Suprapubic skin (tissue), 4 donors: ENCODE measurements at regions not wholly inside any gene's neighbourhood (a gene's known extent, or its start where the extent isn't known, plus 50 kb on each side); places are given as distances from the start of the nearest gene placed in this dataset.

ENCODE experiments used
- DNase-seq, 2 donors: peaks; one replicate each; pipeline ENCODE4 v3.0.0-alpha.2; 2019; ENCODE audit warnings: low spot score in 2 of 2
- H3K27ac ChIP-seq: fragments of 200-600 bp; sonication (generic); one replicate; pipeline ENCODE4 v1.5.1; 2019
- H3K27me3 ChIP-seq: fragments of 200-600 bp; sonication (generic); one replicate; pipeline ENCODE4 v1.5.1; 2019
- H3K36me3 ChIP-seq: fragments of 200-600 bp; sonication (generic); one replicate; pipeline ENCODE4 v1.5.1; 2019
- H3K4me1 ChIP-seq: fragments of 200-600 bp; sonication (generic); one replicate; pipeline ENCODE4 v1.5.1; 2019
- H3K4me3 ChIP-seq: fragments of 200-600 bp; sonication (generic); one replicate; pipeline ENCODE4 v1.5.1; 2019; ENCODE audit warnings: mild to moderate bottlenecking
- H3K9me3 ChIP-seq: fragments of 200-600 bp; sonication (generic); one replicate; pipeline ENCODE4 v1.5.1; 2019
- EP300 ChIP-seq: sonication (generic); formaldehyde crosslinking; IDR thresholded peaks from one replicate; pipeline ENCODE4 v1.6.1; 2017; ENCODE audit warnings: antibody characterized with exemption
- POLR2A ChIP-seq, 2 donors: fragments of 450-650 bp; IDR thresholded peaks; one replicate each; pipeline ENCODE4 v1.6.1; 2017; ENCODE audit warnings: antibody characterized with exemption in 2 of 2, mild to moderate bottlenecking in 2 of 2, moderate library complexity in 2 of 2
- POLR2AphosphoS5 ChIP-seq, 3 donors: sonication (generic); formaldehyde crosslinking; IDR thresholded peaks; one replicate each; pipeline ENCODE4 v1.6.1; 2017; ENCODE audit warnings: antibody characterized with exemption in 3 of 3
- WGBS: methylation state at CpG from one replicate; pipeline ENCODE4 v1.1.5; 2018; 5-methylcytosine and 5-hydroxymethylcytosine counted together
- TF ChIP-seq, protein P1 (sequence below), 2 donors: fragments of 200-600 bp in 1 of 2; fragments of 450-650 bp in 1 of 2; sonication (generic) in 1 of 2; IDR thresholded peaks; one replicate each; pipeline ENCODE4 v1.5.1; 2016 to 2019; ENCODE audit warnings: antibody characterized with exemption in 2 of 2, mild to moderate bottlenecking in 1 of 2, moderate library complexity in 1 of 2

DNA sequence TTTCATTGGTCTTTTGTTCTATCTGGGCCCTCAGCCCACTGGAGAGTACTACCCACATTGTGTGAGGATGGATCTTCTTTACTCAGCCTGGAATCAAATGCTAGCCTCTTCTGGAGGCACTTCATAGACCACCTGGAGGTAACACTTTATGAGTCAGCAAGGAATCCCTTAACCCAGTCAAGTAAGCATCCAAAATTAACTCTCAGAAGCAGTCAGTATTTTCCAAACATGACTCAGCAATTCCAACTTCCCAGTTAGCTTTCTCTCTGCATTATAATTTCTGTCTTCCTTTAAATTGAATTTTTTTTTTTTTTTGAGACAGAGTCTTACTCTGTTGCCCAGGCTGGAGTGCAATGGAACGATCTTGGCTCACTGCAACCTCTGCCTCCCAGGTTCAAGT lies 142.7 kb downstream of the ACKR3 start:
- Histone ChIP-seq H3K27me3 (no peaks in the 10 kb centered on the region), H3K4me3 (no peak overlapping the region), H3K36me3 (no peaks in the 10 kb centered on the region), H3K9me3 (no peaks in the 10 kb centered on the region), H3K27ac (no peak overlapping the region), H3K4me1 (peaks cover 37% of the 10 kb centered on the region)
- 73% methylated on average over 1 of the region's 1 CpG for WGBS
- DNase-seq, result no peak
- TF ChIP-seq, protein P1, sequence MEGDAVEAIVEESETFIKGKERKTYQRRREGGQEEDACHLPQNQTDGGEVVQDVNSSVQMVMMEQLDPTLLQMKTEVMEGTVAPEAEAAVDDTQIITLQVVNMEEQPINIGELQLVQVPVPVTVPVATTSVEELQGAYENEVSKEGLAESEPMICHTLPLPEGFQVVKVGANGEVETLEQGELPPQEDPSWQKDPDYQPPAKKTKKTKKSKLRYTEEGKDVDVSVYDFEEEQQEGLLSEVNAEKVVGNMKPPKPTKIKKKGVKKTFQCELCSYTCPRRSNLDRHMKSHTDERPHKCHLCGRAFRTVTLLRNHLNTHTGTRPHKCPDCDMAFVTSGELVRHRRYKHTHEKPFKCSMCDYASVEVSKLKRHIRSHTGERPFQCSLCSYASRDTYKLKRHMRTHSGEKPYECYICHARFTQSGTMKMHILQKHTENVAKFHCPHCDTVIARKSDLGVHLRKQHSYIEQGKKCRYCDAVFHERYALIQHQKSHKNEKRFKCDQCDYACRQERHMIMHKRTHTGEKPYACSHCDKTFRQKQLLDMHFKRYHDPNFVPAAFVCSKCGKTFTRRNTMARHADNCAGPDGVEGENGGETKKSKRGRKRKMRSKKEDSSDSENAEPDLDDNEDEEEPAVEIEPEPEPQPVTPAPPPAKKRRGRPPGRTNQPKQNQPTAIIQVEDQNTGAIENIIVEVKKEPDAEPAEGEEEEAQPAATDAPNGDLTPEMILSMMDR (IDR thresholded peaks at IDR 0.05), result no peak
- no peak for TF ChIP-seq EP300
- TF ChIP-seq POLR2A (IDR thresholded peaks at IDR 0.05), result no peak
- no peak for TF ChIP-seq POLR2AphosphoS5 (IDR thresholded peaks at IDR 0.05)

DNA sequence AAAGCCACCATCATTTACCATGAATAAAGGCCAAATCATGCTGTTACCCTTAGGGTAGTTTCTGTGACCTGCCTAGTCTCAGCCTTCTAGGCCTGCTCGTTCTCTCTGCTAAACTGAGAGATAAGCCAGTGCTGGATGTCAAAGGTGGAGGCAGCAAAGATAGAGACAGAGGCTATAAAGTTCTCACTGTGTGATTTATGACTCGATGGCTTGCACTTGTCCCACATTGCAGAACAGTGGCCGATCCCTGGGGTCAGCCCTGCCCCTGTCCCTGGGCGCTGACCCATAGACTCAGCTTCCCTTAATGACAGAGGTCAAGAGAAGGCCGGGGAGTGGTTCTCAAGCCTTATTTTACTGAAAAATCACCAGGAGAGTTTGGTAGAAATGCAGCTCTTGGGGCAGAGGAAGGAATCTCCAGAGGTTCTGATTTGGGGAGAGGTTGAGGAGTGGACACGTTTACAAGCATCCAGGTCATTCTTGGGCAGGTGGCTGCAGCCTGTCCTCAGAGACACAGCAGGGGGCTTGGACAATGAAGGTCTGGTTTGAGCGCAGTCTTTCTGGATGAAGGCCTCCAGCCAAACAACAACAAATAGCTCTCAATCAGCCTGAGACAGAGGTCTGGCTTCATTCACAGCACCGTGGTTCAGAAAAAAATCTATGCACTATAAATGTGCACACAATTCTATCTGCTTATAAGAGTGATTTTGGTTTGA lies 143.5 kb downstream of the ACKR3 start:
- no peak for DNase-seq
- Histone ChIP-seq H3K27me3 (no peaks in the 10 kb centered on the region), H3K36me3 (no peaks in the 10 kb centered on the region), H3K4me3 (no peak overlapping the region), H3K4me1 (peaks cover 43% of the 10 kb centered on the region), H3K27ac (no peak overlapping the region), H3K9me3 (no peaks in the 10 kb centered on the region)
- TF ChIP-seq EP300, result no peak
- TF ChIP-seq POLR2AphosphoS5 (IDR thresholded peaks at IDR 0.05), result no peak
- TF ChIP-seq POLR2A (IDR thresholded peaks at IDR 0.05), result no peak
- TF ChIP-seq, protein P1 (IDR thresholded peaks at IDR 0.05), result no peak
- 83% methylated on average over 8 of the region's 8 CpGs for WGBS

DNA sequence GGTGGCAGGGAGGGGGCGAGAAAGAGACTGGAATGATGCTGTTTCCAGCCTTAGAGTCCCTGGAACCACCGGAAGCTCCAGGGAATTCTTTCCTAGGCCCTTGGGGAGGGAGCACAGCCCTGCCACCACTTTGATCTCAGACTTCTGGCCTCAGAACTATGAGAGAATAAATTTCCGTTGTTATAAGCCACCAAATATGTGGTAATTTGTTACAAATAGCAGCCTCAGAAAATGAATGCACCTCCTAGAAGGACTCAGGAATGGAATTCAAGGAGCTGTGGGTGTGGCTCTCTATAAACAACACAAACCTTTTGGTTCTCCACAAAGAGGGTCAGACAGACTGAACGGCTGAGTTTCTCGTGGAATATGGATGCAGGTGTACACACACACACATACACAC lies 144.5 kb downstream of the ACKR3 start:
- no peak overlapping the region for H3K27ac ChIP-seq

DNA sequence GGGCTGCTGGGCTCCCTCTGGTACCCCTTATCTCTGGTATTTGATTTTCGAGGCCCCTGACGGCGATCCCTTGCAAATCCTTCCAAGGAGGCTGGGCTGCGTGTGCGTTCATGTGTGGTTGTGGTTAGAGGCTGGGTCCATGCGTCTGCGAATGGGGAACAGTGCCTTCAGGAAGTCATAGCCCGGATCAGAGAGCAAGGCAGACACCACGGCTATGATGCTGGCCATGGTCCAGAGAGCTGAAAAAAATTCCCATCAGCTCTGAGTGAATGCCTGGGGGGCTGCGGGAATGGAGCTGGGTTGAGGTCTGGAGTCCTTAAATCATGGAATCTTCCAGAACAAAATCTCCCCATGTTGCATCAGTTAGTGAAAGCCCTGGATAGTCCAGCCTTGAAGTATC lies 145.5 kb downstream of the ACKR3 start:
- no peaks in the 10 kb centered on the region for H3K9me3 ChIP-seq
- WGBS, result 33% methylated on average over 4 of the region's 10 CpGs
- TF ChIP-seq EP300, result no peak
- TF ChIP-seq, protein P1 (IDR thresholded peaks at IDR 0.05), result no peak
- no peak for TF ChIP-seq POLR2AphosphoS5 (IDR thresholded peaks at IDR 0.05)
- TF ChIP-seq POLR2A (IDR thresholded peaks at IDR 0.05), result no peak

More for the DNA sequence above, 144.5 kb downstream of the ACKR3 start:
- no peak overlapping the region for H3K4me3 ChIP-seq
- no peak for DNase-seq
- no peaks in the 10 kb centered on the region for H3K27me3 ChIP-seq
- H3K9me3 ChIP-seq, result no peaks in the 10 kb centered on the region
- 68% methylated on average over 5 of the region's 5 CpGs for WGBS
- TF ChIP-seq POLR2AphosphoS5 (IDR thresholded peaks at IDR 0.05) (no peak), EP300 (no peak), POLR2A (IDR thresholded peaks at IDR 0.05) (no peak)
- TF ChIP-seq, protein P1 (IDR thresholded peaks at IDR 0.05), result no peak
- H3K4me1 ChIP-seq, result peaks cover 51% of the 10 kb centered on the region
- H3K36me3 ChIP-seq, result no peaks in the 10 kb centered on the region

DNA sequence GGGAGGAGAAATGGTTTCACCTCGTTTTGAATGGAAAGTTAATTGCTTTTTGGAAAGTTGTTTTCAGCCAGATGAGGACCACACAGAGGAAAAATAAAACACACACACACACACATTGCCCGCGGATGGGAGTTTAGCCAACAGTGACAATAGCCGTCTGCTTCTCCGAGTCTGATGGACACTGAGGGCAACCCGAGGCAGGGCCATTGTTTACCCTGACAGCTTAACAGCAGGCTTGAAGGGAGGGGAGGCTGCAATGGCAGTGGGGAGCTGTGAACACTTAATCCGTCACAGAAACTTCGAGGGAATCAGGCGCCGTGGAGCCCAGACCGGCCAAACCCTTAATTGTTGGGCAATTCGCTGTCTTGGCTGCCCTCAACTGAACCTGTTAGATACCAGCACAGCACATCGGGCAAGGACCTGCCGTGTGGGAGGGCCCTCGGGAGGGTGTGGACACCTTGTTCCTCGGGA lies 145.9 kb downstream of the ACKR3 start:
- H3K4me3 ChIP-seq, result no peak overlapping the region
- peaks cover 56% of the 10 kb centered on the region for H3K4me1 ChIP-seq
- no peaks in the 10 kb centered on the region for H3K27me3 ChIP-seq
- H3K36me3 ChIP-seq, result no peaks in the 10 kb centered on the region
- TF ChIP-seq, protein P1 (IDR thresholded peaks at IDR 0.05), result no peak
- TF ChIP-seq EP300, result no peak
- no peak for TF ChIP-seq POLR2AphosphoS5 (IDR thresholded peaks at IDR 0.05)
- TF ChIP-seq POLR2A (IDR thresholded peaks at IDR 0.05), result no peak
- H3K9me3 ChIP-seq, result no peaks in the 10 kb centered on the region
- DNase-seq, result no peak
- 47% methylated on average over 10 of the region's 16 CpGs for WGBS
- H3K27ac ChIP-seq, result no peak overlapping the region

More for the DNA sequence above, 145.5 kb downstream of the ACKR3 start:
- no peak overlapping the region for H3K4me3 ChIP-seq
- H3K4me1 ChIP-seq, result peaks cover 56% of the 10 kb centered on the region
- no peaks in the 10 kb centered on the region for H3K27me3 ChIP-seq
- H3K36me3 ChIP-seq, result no peaks in the 10 kb centered on the region
- no peak for DNase-seq
- no peak overlapping the region for H3K27ac ChIP-seq
